ENCODE measurements at regions not wholly inside any gene's neighbourhood (a gene's known extent, or its start where the extent isn't known, plus 50 kb on each side); places are given as distances from the start of the nearest gene placed in this dataset.
"Not testable (repeated sequence)": the region's sequence is repeated elsewhere in the genome, so short reads cannot be mapped to it uniquely, and the experiment has no call there.

GRCh38 chr7:73203312-73203711, 105.3 kb downstream of the NSUN5 start:
- H3K9me3 Mint-ChIP-seq; DNase-seq; H3K27ac Mint-ChIP-seq; H3K36me3 Mint-ChIP-seq; POLR2A ChIA-PET; intact Hi-C loops (cut with micrococcal nuclease); H3K4me3 Mint-ChIP-seq; H3K27me3 Mint-ChIP-seq; H3K4me1 Mint-ChIP-seq (ENCODE audit: low read depth); CTCF ChIA-PET: not testable (repeated sequence)

DNA sequence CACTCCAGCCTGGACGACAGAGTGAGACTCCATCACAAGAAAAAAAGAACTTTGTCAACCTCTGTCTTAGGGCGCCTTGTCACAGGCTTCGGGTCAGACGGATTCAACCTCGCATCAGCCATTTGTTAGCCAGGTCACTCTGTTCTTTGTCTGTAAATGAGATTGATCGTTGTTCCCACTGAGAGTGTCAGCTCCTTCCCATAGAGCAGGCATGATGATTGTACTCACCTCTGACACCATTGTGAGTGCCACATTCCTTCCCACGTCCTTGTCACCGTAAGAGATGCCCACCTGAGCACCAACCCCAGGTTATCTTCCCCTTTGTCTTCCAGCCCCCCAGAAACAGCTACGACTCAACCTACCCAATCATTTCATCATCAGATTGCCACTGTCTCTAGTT, 107.4 kb downstream of the NSUN5 start:
- DNase-seq; H3K27ac Mint-ChIP-seq; H3K4me1 Mint-ChIP-seq (ENCODE audit: low read depth); H3K36me3 Mint-ChIP-seq; POLR2A ChIA-PET; CTCF ChIA-PET; H3K4me3 Mint-ChIP-seq; H3K9me3 Mint-ChIP-seq; H3K27me3 Mint-ChIP-seq; intact Hi-C loops (cut with micrococcal nuclease): not testable (repeated sequence)

DNA sequence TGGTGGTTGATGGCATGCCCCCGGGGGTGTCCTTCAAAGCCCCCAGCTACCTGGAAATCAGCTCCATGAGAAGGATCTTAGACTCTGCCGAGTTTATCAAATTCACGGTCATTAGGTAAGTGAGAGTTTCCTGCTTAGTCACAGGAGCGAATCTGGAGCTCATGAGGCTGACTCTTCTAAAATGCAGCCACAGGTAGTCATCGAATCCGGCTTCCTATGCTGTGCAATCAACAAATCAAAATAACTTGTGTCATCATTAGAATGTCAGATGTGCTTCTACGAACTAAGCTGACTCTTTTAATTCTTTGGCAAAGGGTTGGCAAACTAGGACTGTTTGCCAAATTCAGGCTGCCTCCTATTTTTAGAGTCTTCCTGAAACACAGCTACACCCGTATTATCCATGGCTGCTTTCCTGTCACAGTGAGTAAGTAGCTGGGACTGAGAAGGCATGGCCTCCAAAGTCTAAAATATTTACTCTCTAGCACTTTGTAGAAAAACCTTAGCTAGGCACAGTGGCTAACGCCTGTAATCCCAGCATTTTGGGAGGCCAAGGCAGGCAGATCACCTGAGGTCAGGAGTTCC, 108.0 kb downstream of the NSUN5 start:
- DNase-seq; intact Hi-C loops (cut with micrococcal nuclease); H3K27ac Mint-ChIP-seq; H3K4me1 Mint-ChIP-seq (ENCODE audit: low read depth); H3K27me3 Mint-ChIP-seq; H3K4me3 Mint-ChIP-seq; H3K9me3 Mint-ChIP-seq; H3K36me3 Mint-ChIP-seq; POLR2A ChIA-PET; CTCF ChIA-PET: not testable (repeated sequence)

DNA sequence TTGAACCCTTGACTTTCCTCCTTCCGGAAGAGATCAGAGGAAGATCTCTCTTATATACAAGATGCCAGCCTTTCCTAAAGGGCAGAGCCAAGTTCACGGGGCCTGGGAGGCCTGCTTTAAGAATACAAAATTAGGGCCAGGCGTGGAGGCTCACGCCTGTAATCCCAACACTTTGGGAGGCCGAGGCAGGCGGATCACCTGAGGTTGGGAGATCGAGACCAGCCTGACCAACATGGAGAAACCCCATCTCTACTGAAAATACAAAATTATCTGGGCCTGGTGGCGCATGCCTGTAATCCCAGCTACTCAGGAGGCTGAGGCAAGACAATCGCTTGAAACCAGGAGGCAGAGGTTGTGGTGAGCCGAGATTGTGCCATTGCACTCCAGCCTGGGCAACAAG, 108.2 kb upstream of the SPDYE9 start:
- H3K4me3 Mint-ChIP-seq; intact Hi-C loops (cut with micrococcal nuclease); CTCF ChIA-PET; H3K9me3 Mint-ChIP-seq; POLR2A ChIA-PET; H3K27me3 Mint-ChIP-seq; H3K36me3 Mint-ChIP-seq; H3K27ac Mint-ChIP-seq; DNase-seq; H3K4me1 Mint-ChIP-seq (ENCODE audit: low read depth): not testable (repeated sequence)

- H3K27ac Mint-ChIP-seq; H3K4me3 Mint-ChIP-seq; H3K9me3 Mint-ChIP-seq; H3K4me1 Mint-ChIP-seq (ENCODE audit: low read depth); intact Hi-C loops (cut with micrococcal nuclease); H3K27me3 Mint-ChIP-seq; POLR2A ChIA-PET; CTCF ChIA-PET; DNase-seq; H3K36me3 Mint-ChIP-seq: not testable (repeated sequence)
Observed at GRCh38 chr7:73190483-73191155, 104.8 kb upstream of the SPDYE9 start.

DNA sequence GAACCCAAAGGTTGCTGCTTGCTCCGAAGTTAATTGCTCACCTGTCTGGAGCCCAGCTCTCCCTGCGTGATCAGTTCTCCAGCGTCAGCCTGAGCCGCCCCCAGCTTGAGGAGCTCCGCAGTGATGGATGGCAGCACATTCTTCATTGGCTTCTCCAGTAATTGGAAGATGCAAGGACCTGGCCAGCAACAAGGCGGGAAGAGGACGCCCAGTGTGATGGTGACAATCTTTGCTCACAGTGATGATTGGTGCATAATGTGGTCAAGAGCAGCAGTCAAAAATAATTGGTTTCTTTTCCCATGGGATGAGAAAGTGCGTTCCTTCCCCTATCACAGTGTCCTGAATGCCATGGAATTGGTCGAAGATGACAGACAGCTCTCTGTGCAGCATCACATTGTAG, 102.4 kb upstream of the SPDYE9 start:
- H3K27ac Mint-ChIP-seq; H3K4me3 Mint-ChIP-seq; CTCF ChIA-PET; intact Hi-C loops (cut with micrococcal nuclease); H3K36me3 Mint-ChIP-seq; H3K27me3 Mint-ChIP-seq; H3K4me1 Mint-ChIP-seq (ENCODE audit: low read depth); POLR2A ChIA-PET; H3K9me3 Mint-ChIP-seq; DNase-seq: not testable (repeated sequence)

- intact Hi-C loops (cut with micrococcal nuclease), result not testable (repeated sequence)
Observed at GRCh38 chr7:73186589-73187309, 100.9 kb upstream of the SPDYE9 start.

DNA sequence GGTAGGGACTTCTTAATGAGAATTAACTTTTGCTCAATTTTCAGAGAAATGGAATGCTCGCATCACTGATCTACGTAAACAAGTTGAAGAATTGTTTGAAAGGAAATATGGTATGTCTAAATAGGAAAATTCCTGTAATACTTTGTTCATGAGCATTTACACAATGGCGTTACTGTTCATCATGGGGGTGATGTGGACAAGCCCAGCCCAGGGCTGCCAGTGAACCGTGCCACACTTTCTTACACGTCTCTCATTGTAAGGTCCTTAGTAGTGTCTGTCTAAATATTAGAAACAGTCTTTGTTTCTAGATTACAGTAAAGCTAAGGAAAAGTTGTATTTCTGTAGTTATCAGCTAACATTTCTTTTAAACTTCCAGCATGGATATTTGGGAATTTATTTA, 91.0 kb upstream of the SPDYE9 start:
- H3K9me3 Mint-ChIP-seq, POLR2A ChIA-PET, H3K36me3 Mint-ChIP-seq: not testable (repeated sequence)

More at GRCh38 chr7:73186589-73187309, 100.9 kb upstream of the SPDYE9 start:
- CTCF ChIA-PET; DNase-seq; POLR2A ChIA-PET; H3K9me3 Mint-ChIP-seq; H3K27me3 Mint-ChIP-seq; H3K36me3 Mint-ChIP-seq; H3K4me1 Mint-ChIP-seq (ENCODE audit: low read depth); H3K27ac Mint-ChIP-seq; H3K4me3 Mint-ChIP-seq: not testable (repeated sequence)

DNA sequence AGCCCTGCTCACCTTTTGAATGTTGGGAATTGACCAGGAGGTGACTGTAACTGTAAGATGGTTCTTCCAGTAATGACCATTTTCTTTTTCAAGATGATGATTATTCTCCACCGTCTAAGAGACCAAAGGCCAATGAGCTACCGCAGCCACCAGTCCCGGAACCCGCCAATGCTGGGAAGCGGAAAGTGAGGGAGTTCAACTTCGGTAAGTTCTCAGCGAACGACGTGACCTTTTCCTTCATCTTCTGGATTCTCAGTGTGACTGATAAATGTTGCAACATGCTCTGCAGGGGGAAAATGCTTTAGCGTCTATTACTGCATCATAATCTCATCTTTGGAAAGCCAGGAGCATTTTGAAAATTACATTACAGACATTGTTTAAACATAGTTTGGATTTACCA, 89.5 kb upstream of the SPDYE9 start:
- H3K27ac Mint-ChIP-seq; H3K9me3 Mint-ChIP-seq; CTCF ChIA-PET; H3K36me3 Mint-ChIP-seq; H3K4me1 Mint-ChIP-seq (ENCODE audit: low read depth); intact Hi-C loops (cut with micrococcal nuclease); POLR2A ChIA-PET; DNase-seq; H3K27me3 Mint-ChIP-seq; H3K4me3 Mint-ChIP-seq: not testable (repeated sequence)

More for the DNA sequence above, 91.0 kb upstream of the SPDYE9 start:
- intact Hi-C loops (cut with micrococcal nuclease); H3K27ac Mint-ChIP-seq; H3K27me3 Mint-ChIP-seq; CTCF ChIA-PET; DNase-seq; H3K4me3 Mint-ChIP-seq; H3K4me1 Mint-ChIP-seq (ENCODE audit: low read depth): not testable (repeated sequence)

GRCh38 chr7:73170902-73171301, 85.1 kb upstream of the SPDYE9 start:
- H3K4me1 Mint-ChIP-seq (ENCODE audit: low read depth); H3K27me3 Mint-ChIP-seq; H3K9me3 Mint-ChIP-seq; intact Hi-C loops (cut with micrococcal nuclease); H3K36me3 Mint-ChIP-seq; DNase-seq; CTCF ChIA-PET; H3K4me3 Mint-ChIP-seq; H3K27ac Mint-ChIP-seq; POLR2A ChIA-PET: not testable (repeated sequence)

GRCh38 chr7:73170415-73170814, 84.6 kb upstream of the SPDYE9 start:
- CTCF ChIA-PET, result not testable (repeated sequence)

DNA sequence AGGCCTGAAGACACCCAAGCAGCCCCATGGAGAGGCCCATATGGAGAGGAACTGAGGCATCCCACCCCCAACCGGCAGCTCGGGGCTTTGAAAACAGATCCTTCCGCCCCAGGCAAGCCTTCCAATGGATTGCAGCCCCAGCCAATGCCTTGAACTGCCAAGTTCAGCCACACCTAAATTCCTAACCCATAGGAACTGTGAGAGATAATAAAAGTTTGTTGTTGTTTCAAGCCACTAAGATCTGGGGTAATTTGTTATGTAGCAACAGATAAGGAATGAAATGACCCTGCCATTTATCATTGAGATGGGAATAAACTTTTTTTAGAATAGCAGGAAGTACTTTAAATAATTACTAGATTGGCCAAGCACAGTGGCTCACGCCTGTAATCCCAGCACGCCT, 80.3 kb upstream of the SPDYE9 start:
- CTCF ChIA-PET; H3K27me3 Mint-ChIP-seq; H3K36me3 Mint-ChIP-seq; H3K27ac Mint-ChIP-seq; H3K4me3 Mint-ChIP-seq; DNase-seq; H3K9me3 Mint-ChIP-seq; H3K4me1 Mint-ChIP-seq (ENCODE audit: low read depth); intact Hi-C loops (cut with micrococcal nuclease); POLR2A ChIA-PET: not testable (repeated sequence)

More at GRCh38 chr7:73170415-73170814, 84.6 kb upstream of the SPDYE9 start:
- DNase-seq; intact Hi-C loops (cut with micrococcal nuclease); H3K27me3 Mint-ChIP-seq; H3K4me3 Mint-ChIP-seq; H3K27ac Mint-ChIP-seq; H3K36me3 Mint-ChIP-seq; H3K4me1 Mint-ChIP-seq (ENCODE audit: low read depth); H3K9me3 Mint-ChIP-seq; POLR2A ChIA-PET: not testable (repeated sequence)

- intact Hi-C loops (cut with micrococcal nuclease); H3K4me3 Mint-ChIP-seq; POLR2A ChIA-PET; CTCF ChIA-PET; H3K27me3 Mint-ChIP-seq; H3K9me3 Mint-ChIP-seq; DNase-seq; H3K27ac Mint-ChIP-seq; H3K4me1 Mint-ChIP-seq (ENCODE audit: low read depth); H3K36me3 Mint-ChIP-seq: not testable (repeated sequence)
Observed at GRCh38 chr7:73162680-73163079, 76.8 kb upstream of the SPDYE9 start.

Measured in activated CD4-positive, alpha-beta memory T cell treated with anti-CD3 and anti-CD28 coated beads for 36 hours (primary cell).